ENCODE measurements at regions not wholly inside any gene's neighbourhood (a gene's known extent, or its start where the extent isn't known, plus 50 kb on each side); places are given as distances from the start of the nearest gene placed in this dataset.

GRCh38 chr16:6232056-6232455 lies 1100.6 kb upstream of the RBFOX1 start:
- 30 to 47% methylated on average over 4 of the region's 4 CpGs for WGBS, 2 donors
- Histone ChIP-seq H3K27me3 (no peaks in the 10 kb centered on the region), H3K27ac (no peak overlapping the region), H3K36me3 (no peaks in the 10 kb centered on the region), H3K4me1 (no peaks in the 10 kb centered on the region), H3K9me3 (no peaks in the 10 kb centered on the region), H3K4me3 (no peak overlapping the region)
- no peak for TF ChIP-seq CTCF (IDR thresholded peaks at IDR 0.05)
- ATAC-seq: no peak
- no peak for FAIRE-seq
- no peak for DNase-seq
- intact Hi-C loops (cut with DNase I): no loop called here

- H3K4me1 ChIP-seq: no peaks in the 10 kb centered on the region
- no peak for ATAC-seq
- no peak for FAIRE-seq
- no peaks in the 10 kb centered on the region for H3K9me3 ChIP-seq
- no peaks in the 10 kb centered on the region for H3K27me3 ChIP-seq
- no peaks in the 10 kb centered on the region for H3K36me3 ChIP-seq
- intact Hi-C loops (cut with DNase I): no loop called here
- H3K27ac ChIP-seq: no peak overlapping the region
- no peak for TF ChIP-seq CTCF (IDR thresholded peaks at IDR 0.05)
- no peak for DNase-seq
- 63 to 68% methylated on average over 1 of the region's 1 CpG for WGBS, 2 donors
- no peak overlapping the region for H3K4me3 ChIP-seq
Observed at GRCh38 chr16:6231398-6231797, 1101.2 kb upstream of the RBFOX1 start.

- ATAC-seq (no peak), FAIRE-seq (no peak), DNase-seq (no peak)
- Histone ChIP-seq H3K27me3 (no peaks in the 10 kb centered on the region), H3K27ac (no peak overlapping the region), H3K4me3 (no peak overlapping the region), H3K4me1 (no peaks in the 10 kb centered on the region), H3K36me3 (no peaks in the 10 kb centered on the region), H3K9me3 (no peaks in the 10 kb centered on the region)
- 44 to 46% methylated on average over 6 of the region's 6 CpGs for WGBS, 2 donors
- intact Hi-C loops (cut with DNase I): no loop called here
- no peak for TF ChIP-seq CTCF (IDR thresholded peaks at IDR 0.05)
Observed at GRCh38 chr16:6229186-6229585, 1103.5 kb upstream of the RBFOX1 start.

GRCh38 chr16:6218855-6219254 lies 1113.8 kb upstream of the RBFOX1 start:
- Histone ChIP-seq H3K27me3 (no peaks in the 10 kb centered on the region), H3K4me1 (no peaks in the 10 kb centered on the region), H3K36me3 (no peaks in the 10 kb centered on the region), H3K9me3 (no peaks in the 10 kb centered on the region), H3K4me3 (no peak overlapping the region), H3K27ac (no peak overlapping the region)
- FAIRE-seq (no peak), ATAC-seq (no peak), DNase-seq (no peak)
- WGBS, 2 donors: 26 to 32% methylated on average over 3 of the region's 3 CpGs
- no peak for TF ChIP-seq CTCF (IDR thresholded peaks at IDR 0.05)
- intact Hi-C loops (cut with DNase I): no loop called here

- DNase-seq (no peak), FAIRE-seq (no peak), ATAC-seq (no peak)
- no peak for TF ChIP-seq CTCF (IDR thresholded peaks at IDR 0.05)
- Histone ChIP-seq H3K4me1 (no peaks in the 10 kb centered on the region), H3K4me3 (no peak overlapping the region), H3K27ac (no peak overlapping the region), H3K9me3 (no peaks in the 10 kb centered on the region), H3K36me3 (no peaks in the 10 kb centered on the region), H3K27me3 (no peaks in the 10 kb centered on the region)
- 32 to 34% methylated on average over 7 of the region's 7 CpGs for WGBS, 2 donors
- intact Hi-C loops (cut with DNase I): no loop called here
Observed at GRCh38 chr16:6216836-6217235, 1115.8 kb upstream of the RBFOX1 start.
